A549 (cell line): ENCODE measurements at regions not wholly inside any gene's neighbourhood (a gene's known extent, or its start where the extent isn't known, plus 50 kb on each side); places are given as distances from the start of the nearest gene placed in this dataset.

Experiments used
- ATAC-seq, 2 experiments: fragments of 200-7000 bp in 1 of 2; fragments of >200 bp in 1 of 2; cut with Nextera tagmentation in 1 of 2; cut with Tn5 transposase in 1 of 2; 3 replicates each; pipeline versions ENCODE4 v1.8.0 to v1.9.1; 2018 to 2020; ENCODE audit warnings: mild to moderate bottlenecking in 1 of 2, moderate library complexity in 1 of 2
- CTCF ChIA-PET: fragments of 300-600 bp; sonication (Branson Sonifier 250); formaldehyde crosslinking; extraction: SDS; loops from one replicate; lab custom pipeline; 2021; ENCODE audit warnings: antibody characterized with exemption, inconsistent platforms; lab: Yijun Ruan, JAX
- POLR2A ChIA-PET: fragments of 350-600 bp; formaldehyde crosslinking; extraction: SDS; loops from one replicate; lab custom pipeline; 2021; ENCODE audit warnings: antibody characterized with exemption, inconsistent platforms; lab: Yijun Ruan, JAX
- DNase-seq, 2 experiments: peaks; one replicate each; pipeline versions ENCODE4 v3.0.0 to v3.0.0-alpha.2; 2011 to 2016; ENCODE audit warnings: low read depth in 1 of 2, low spot score in 1 of 2
- FAIRE-seq: peaks from 2 replicates; lab custom pipeline; 2011; peaks lifted over from hg19 to GRCh38; lab: Jason Lieb, UNC
- H3K27ac ChIP-seq, 2 experiments: fragments of >200 bp; sonication (Bioruptor Twin); formaldehyde crosslinking; 3 replicates each; pipeline ENCODE4 v1.5.1; 2016 to 2017
- H3K4me1 ChIP-seq: fragments of >200 bp; sonication (Bioruptor Twin); formaldehyde crosslinking; 3 replicates; pipeline ENCODE4 v1.6.1; 2016
- H3K4me2 ChIP-seq: fragments of >200 bp; sonication (Bioruptor Twin); formaldehyde crosslinking; 3 replicates; pipeline ENCODE4 v1.6.1; 2016
- H3K4me3 ChIP-seq: fragments of >200 bp; sonication (Bioruptor Twin); formaldehyde crosslinking; 3 replicates; pipeline ENCODE4 v1.5.1; 2016
- H3K9me3 ChIP-seq: fragments of >200 bp; sonication (Bioruptor Twin); formaldehyde crosslinking; 3 replicates; pipeline ENCODE4 v1.6.1; 2016
- E2F6 ChIP-seq: IDR thresholded peaks from 2 replicates; pipeline ENCODE4 v1.6.1; 2012; ENCODE audit warnings: low read depth, borderline replicate concordance
- FOXS1 ChIP-seq: fragments of 250-450 bp; sonication (Bioruptor Pico); IDR thresholded peaks from 2 replicates; pipeline ENCODE4 v1.5.0; 2020; ENCODE audit warnings: mild to moderate bottlenecking, moderate library complexity
- GATA3 ChIP-seq: IDR thresholded peaks from 2 replicates; pipeline ENCODE4 v1.6.1; 2012; ENCODE audit warnings: borderline replicate concordance
- HDAC2 ChIP-seq: fragments of 200-600 bp; sonication (generic); IDR thresholded peaks from 2 replicates; pipeline ENCODE4 v1.6.1; 2016
- HOXA7 ChIP-seq: fragments of 250-450 bp; sonication (Bioruptor Pico); IDR thresholded peaks from 2 replicates; pipeline ENCODE4 v1.5.0; 2020; ENCODE audit warnings: mild to moderate bottlenecking, moderate library complexity
- HOXB5 ChIP-seq: fragments of 250-450 bp; sonication (Bioruptor Pico); IDR thresholded peaks from 2 replicates; pipeline ENCODE4 v1.5.0; 2020; ENCODE audit warnings: mild to moderate bottlenecking, moderate library complexity
- KDM5A ChIP-seq: fragments of 200-600 bp; sonication (generic); IDR thresholded peaks from 2 replicates; pipeline ENCODE4 v1.6.1; 2016; ENCODE audit warnings: antibody characterized with exemption, mild to moderate bottlenecking
- MAFK ChIP-seq: fragments of 450-650 bp; IDR thresholded peaks from 2 replicates; pipeline ENCODE4 v1.6.1; 2014; ENCODE audit not compliant: partially characterized antibody
- MAX ChIP-seq: IDR thresholded peaks from 2 replicates; pipeline ENCODE4 v1.6.1; 2012
- MAZ ChIP-seq: fragments of 150-350 bp; IDR thresholded peaks from 2 replicates; pipeline ENCODE4 v1.6.1; 2014; ENCODE audit warnings: antibody characterized with exemption, low read depth, low read length, borderline replicate concordance
- NFE2L2 ChIP-seq: fragments of 150-350 bp; conservative IDR thresholded peaks from 2 replicates; pipeline ENCODE4 v1.6.1; 2014; ENCODE audit warnings: low read length
- NR3C1 ChIP-seq: fragments of >200 bp; sonication (Bioruptor Twin); formaldehyde crosslinking; IDR thresholded peaks from 3 replicates; pipeline ENCODE4 v1.6.1; 2017
- RAD21 ChIP-seq, 2 experiments: fragments of >200 bp in 1 of 2; sonication (Bioruptor Twin) in 1 of 2; formaldehyde crosslinking in 1 of 2; IDR thresholded peaks in 1 of 2; conservative IDR thresholded peaks in 1 of 2; 2 replicates in 1 of 2; 3 replicates in 1 of 2; pipeline ENCODE4 v1.6.1; 2012 to 2018; ENCODE audit warnings: inconsistent platforms in 1 of 2
- RCOR1 ChIP-seq: fragments of 150-350 bp; IDR thresholded peaks from 2 replicates; pipeline ENCODE4 v1.6.1; 2014; ENCODE audit warnings: antibody characterized with exemption, low read length, low read depth
- RNF2 ChIP-seq: fragments of 200-600 bp; sonication (generic); IDR thresholded peaks from 2 replicates; pipeline ENCODE4 v1.6.1; 2016; ENCODE audit warnings: low read depth, mild to moderate bottlenecking, antibody characterized with exemption, moderate library complexity, borderline replicate concordance
- WGBS: methylation state at CpG from one replicate; pipeline ENCODE4 v1.1.6; 2017; ENCODE audit errors: missing lambda C conversion rate; 5-methylcytosine and 5-hydroxymethylcytosine counted together
- TF ChIP-seq, protein P1 (sequence below): fragments of >200 bp; sonication (Bioruptor Twin); formaldehyde crosslinking; IDR thresholded peaks from 3 replicates; pipeline ENCODE4 v1.5.1; 2016
- TF ChIP-seq, protein P2 (sequence below): fragments of >200 bp; sonication (Bioruptor Twin); formaldehyde crosslinking; IDR thresholded peaks from 3 replicates; pipeline ENCODE4 v1.6.1; 2016

DNA sequence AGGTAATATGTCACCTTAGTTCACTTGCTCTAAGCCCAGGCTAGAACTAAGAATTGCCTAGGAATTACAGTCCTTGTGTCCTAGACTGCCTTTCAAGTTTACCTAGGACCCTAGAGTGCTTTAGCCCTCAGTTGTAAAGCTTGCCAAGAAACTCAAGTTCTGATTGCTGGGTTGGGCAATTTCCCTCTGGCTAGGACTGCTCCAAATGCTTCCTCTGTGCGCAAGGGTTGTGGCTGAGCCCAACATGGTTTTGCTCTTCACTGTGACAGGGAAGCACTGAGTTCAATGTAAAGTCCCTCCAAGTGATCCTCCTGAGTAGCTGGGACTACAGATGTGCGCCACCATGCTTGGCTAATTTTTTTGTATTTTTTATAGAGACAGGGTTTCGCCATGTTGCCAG, 102.3 kb upstream of the NEK7 start:
- WGBS: 84% methylated on average over 3 of the region's 3 CpGs
- H3K4me2 ChIP-seq: no peak overlapping the region
- CTCF ChIA-PET: interaction anchor here (1.2 kb wide), 2 partner anchors 11 to 25 kb away, joined by 3 read pairs; no protein-coding TSS in a partner anchor
- POLR2A ChIA-PET: no interaction called here
- no peak overlapping the region for H3K27ac ChIP-seq
- no peak overlapping the region for H3K4me3 ChIP-seq
- no peak for TF ChIP-seq FOXS1 (CRISPR knock-in tag)
- no peak for TF ChIP-seq MAFK
- no peak for TF ChIP-seq RNF2
- no peak for TF ChIP-seq NR3C1
- TF ChIP-seq MAX: no peak
- TF ChIP-seq, protein P1, sequence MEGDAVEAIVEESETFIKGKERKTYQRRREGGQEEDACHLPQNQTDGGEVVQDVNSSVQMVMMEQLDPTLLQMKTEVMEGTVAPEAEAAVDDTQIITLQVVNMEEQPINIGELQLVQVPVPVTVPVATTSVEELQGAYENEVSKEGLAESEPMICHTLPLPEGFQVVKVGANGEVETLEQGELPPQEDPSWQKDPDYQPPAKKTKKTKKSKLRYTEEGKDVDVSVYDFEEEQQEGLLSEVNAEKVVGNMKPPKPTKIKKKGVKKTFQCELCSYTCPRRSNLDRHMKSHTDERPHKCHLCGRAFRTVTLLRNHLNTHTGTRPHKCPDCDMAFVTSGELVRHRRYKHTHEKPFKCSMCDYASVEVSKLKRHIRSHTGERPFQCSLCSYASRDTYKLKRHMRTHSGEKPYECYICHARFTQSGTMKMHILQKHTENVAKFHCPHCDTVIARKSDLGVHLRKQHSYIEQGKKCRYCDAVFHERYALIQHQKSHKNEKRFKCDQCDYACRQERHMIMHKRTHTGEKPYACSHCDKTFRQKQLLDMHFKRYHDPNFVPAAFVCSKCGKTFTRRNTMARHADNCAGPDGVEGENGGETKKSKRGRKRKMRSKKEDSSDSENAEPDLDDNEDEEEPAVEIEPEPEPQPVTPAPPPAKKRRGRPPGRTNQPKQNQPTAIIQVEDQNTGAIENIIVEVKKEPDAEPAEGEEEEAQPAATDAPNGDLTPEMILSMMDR: no peak
- no peak for TF ChIP-seq HOXA7 (CRISPR knock-in tag)
- no peak for TF ChIP-seq RCOR1
- TF ChIP-seq, protein P2, sequence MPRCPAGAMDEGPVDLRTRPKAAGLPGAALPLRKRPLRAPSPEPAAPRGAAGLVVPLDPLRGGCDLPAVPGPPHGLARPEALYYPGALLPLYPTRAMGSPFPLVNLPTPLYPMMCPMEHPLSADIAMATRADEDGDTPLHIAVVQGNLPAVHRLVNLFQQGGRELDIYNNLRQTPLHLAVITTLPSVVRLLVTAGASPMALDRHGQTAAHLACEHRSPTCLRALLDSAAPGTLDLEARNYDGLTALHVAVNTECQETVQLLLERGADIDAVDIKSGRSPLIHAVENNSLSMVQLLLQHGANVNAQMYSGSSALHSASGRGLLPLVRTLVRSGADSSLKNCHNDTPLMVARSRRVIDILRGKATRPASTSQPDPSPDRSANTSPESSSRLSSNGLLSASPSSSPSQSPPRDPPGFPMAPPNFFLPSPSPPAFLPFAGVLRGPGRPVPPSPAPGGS: no peak
- TF ChIP-seq HDAC2: no peak
- no peak for TF ChIP-seq NFE2L2
- TF ChIP-seq MAZ: no peak
- no peak for TF ChIP-seq E2F6
- DNase-seq (no peak), ATAC-seq (no peak), FAIRE-seq (no peak)
- H3K9me3 ChIP-seq: no peaks in the 10 kb centered on the region
- H3K4me1 ChIP-seq: no peaks in the 10 kb centered on the region

DNA sequence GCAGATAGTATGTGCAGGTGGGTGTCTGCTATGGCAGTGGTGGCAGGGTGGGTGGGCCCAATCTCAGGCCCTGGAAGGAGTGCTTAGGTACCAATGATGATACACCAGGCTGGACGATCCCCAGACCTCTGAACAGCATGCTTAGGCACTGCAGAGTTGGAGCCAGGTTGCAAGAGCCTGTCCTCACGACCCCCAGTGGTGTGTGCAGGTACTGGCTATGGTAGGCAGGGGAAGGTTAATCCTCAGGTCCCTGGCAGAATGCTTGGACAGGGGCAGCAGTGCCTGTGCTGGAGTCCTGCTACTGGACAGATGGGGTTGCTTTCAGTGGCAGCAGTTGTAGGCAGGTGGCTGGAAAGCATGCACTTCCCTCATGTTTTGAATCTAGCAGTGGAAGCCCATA, 100.5 kb upstream of the NEK7 start:
- FAIRE-seq (no peak), DNase-seq (peak in 1 of 2 experiments; percentile 13), ATAC-seq (peak in 1 of 2 experiments; percentile 84; a peak in 3 of 6 replicates)
- POLR2A ChIA-PET: no interaction called here
- H3K4me2 ChIP-seq: no peak overlapping the region
- CTCF ChIA-PET: no interaction called here
- H3K4me1 ChIP-seq: no peaks in the 10 kb centered on the region
- WGBS: 42% methylated on average over 2 of the region's 2 CpGs
- H3K27ac ChIP-seq: no peak overlapping the region
- no peak overlapping the region for H3K4me3 ChIP-seq
- H3K9me3 ChIP-seq: no peaks in the 10 kb centered on the region
- TF ChIP-seq GATA3 (no peak), RAD21 (conservative IDR thresholded peaks at IDR 0.05 in 1 of 2, IDR thresholded peaks at IDR 0.05 in 1 of 2) (peak in 1 of 2 experiments; percentile 29; a peak in 1 of 5 replicates), HOXA7 (CRISPR knock-in tag) (no peak), FOXS1 (CRISPR knock-in tag) (no peak)

DNA sequence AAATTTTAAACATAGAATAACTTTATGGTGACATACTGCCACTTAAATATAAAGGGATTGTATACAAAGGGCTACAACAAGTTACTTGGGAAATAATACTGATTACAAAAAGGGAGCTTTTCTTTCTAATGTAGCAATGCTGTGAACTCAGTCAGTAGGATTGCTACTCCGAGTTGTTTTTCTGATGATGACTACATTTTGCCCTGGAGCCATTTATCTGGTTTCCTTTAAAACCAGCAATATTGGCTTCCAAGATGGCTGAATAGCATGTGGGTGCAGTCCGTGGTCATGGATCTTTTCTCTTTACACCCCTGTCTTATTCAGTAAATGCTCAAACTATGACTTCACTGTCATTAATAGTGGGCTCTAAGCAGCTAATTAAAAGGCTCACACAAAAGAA, 92.6 kb upstream of the NEK7 start:
- Histone ChIP-seq H3K9me3 (no peaks in the 10 kb centered on the region), H3K4me3 (no peak overlapping the region), H3K4me2 (no peak overlapping the region), H3K27ac (no peak overlapping the region), H3K4me1 (no peaks in the 10 kb centered on the region)
- no peak for FAIRE-seq
- WGBS: 40% methylated on average over 2 of the region's 2 CpGs
- CTCF ChIA-PET: interaction anchor here (1.2 kb wide), 1 partner anchor 11 kb away, joined by 4 read pairs; no protein-coding TSS in a partner anchor
- DNase-seq: no peak
- no peak for ATAC-seq
- TF ChIP-seq KDM5A (no peak), E2F6 (no peak), HOXB5 (CRISPR knock-in tag) (no peak)
- POLR2A ChIA-PET: no interaction called here
